ENCODE measurements at regions not wholly inside any gene's neighbourhood (a gene's known extent, or its start where the extent isn't known, plus 50 kb on each side); places are given as distances from the start of the nearest gene placed in this dataset.
A peak's percentile ranks its signal among the peaks of the same experiment; 100 is the strongest.

GRCh38 chr4:183763990-183764754, 105.1 kb downstream of the TRAPPC11 start:
- peak; percentile 1 for DNase-seq (ENCODE audit: low spot score)

- DNase-seq (ENCODE audit: low spot score) = no peak
Measured at GRCh38 chr4:183765251-183765911, 106.3 kb downstream of the TRAPPC11 start.

GRCh38 chr4:183766140-183766539, 107.0 kb downstream of the TRAPPC11 start:
- DNase-seq (ENCODE audit: low spot score) = no peak

DNA sequence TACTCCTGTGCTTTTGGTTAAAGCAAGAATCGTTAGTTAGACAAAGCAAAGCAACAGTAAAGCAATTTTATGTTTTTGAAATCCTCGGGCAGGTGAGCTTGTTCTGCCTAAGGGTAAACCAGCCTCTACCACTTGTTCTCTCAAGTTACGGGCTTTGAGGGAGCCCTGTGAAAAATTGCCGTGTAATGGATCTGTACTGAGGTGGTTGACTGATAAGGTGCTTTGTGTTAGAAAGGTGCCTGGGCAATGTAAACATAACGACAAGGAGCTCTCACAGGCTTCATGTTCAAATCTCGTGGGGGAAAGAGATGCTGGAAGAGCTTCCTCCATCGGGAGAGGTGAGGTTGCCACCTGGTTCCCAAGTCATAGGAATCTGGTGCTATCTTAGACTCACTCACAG, 111.8 kb downstream of the TRAPPC11 start:
- no peak for DNase-seq (ENCODE audit: low spot score)

- DNase-seq (ENCODE audit: low spot score) = no peak
Measured at GRCh38 chr4:183772361-183772760, 113.3 kb downstream of the TRAPPC11 start.

DNA sequence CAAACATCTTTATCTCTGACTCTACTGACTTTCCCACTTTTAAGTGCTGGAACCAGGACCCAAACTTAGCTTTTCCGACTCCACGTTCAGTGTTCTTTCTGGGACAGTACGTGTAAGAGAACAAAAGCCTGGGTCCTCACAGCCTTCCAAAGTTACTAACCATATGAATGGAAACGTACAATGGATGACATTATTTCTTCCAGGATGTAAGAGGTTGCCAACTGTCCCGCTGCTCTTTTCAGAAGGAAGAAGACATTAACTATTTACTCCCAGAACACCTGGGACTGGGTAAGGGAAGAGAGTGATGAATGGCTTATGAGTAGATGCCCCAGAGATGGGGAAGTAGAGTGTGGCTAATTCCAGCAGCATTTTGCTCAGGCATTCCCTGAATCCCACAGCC, 114.7 kb downstream of the TRAPPC11 start:
- no peak for DNase-seq (ENCODE audit: low spot score)

GRCh38 chr4:183783306-183783705, 121.8 kb upstream of the STOX2 start:
- no peak for DNase-seq (ENCODE audit: low spot score)

GRCh38 chr4:183783991-183784553, 121.0 kb upstream of the STOX2 start:
- DNase-seq (ENCODE audit: low spot score) = no peak

- no peak for DNase-seq (ENCODE audit: low spot score)
Measured at GRCh38 chr4:183788308-183788905, 116.7 kb upstream of the STOX2 start.

DNA sequence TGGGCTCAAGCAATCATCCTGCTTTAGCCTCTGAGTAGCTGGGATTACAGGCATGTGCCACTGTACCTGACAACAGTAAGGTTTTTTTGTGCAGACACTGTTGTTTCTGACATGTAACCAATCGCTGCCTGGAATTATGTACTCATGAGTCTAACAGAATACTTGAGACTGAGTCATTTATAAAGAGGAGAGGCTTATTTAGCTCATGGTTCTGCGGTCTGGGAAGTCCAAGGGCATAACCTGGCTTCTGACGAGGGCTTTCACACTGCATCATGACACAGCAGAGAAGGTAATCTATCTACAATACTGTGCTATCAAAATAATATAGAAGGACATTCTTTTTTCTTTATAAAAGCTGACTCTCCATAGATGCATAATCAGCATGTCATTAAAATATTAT, 115.5 kb upstream of the STOX2 start:
- DNase-seq (ENCODE audit: low spot score) = no peak

DNA sequence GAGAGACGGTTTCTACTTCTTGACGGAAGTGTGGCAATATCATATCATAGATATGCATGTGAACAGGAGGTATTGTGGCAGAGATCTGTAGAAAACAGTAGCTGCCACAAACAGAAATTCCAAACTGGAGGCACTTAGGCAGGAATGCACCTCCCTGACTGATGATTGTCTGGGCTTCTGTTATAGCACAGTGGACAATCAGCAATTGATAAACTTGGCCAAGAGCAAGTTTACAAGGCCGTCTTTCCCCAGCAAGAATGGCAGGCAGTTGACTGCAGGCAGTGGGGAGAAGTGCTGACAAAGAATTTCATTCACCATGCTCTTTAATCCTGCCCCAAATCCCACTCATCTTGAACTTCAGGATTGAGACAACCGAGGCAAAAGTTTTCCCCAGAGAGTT, 114.4 kb upstream of the STOX2 start:
- DNase-seq (ENCODE audit: low spot score) = no peak

DNA sequence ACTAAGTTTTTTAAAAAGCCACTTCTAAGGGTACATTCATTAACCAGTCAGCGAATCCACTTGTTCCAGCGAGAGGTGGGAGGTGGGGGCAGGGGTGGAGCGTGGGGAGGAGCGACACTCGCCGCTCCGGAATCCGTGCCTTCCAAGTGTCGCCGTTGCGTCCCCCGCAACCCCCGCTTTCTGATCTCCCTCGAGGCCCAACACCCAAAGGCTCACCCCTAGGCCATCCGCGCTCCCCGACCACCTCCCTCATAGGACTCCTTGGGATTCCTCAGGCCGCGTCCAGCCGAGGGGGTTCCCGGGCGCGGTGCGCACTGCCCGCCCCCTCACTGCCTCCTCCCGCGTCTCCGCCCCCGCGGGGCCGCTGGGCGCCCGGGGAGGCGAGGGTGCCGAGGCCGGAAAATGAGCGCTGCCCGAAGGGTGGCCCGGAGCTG, 108.1 kb upstream of the STOX2 start:
- no peak for DNase-seq (ENCODE audit: low spot score)

GRCh38 chr4:183797445-183798300, 107.4 kb upstream of the STOX2 start:
- no peak for DNase-seq (ENCODE audit: low spot score)

DNA sequence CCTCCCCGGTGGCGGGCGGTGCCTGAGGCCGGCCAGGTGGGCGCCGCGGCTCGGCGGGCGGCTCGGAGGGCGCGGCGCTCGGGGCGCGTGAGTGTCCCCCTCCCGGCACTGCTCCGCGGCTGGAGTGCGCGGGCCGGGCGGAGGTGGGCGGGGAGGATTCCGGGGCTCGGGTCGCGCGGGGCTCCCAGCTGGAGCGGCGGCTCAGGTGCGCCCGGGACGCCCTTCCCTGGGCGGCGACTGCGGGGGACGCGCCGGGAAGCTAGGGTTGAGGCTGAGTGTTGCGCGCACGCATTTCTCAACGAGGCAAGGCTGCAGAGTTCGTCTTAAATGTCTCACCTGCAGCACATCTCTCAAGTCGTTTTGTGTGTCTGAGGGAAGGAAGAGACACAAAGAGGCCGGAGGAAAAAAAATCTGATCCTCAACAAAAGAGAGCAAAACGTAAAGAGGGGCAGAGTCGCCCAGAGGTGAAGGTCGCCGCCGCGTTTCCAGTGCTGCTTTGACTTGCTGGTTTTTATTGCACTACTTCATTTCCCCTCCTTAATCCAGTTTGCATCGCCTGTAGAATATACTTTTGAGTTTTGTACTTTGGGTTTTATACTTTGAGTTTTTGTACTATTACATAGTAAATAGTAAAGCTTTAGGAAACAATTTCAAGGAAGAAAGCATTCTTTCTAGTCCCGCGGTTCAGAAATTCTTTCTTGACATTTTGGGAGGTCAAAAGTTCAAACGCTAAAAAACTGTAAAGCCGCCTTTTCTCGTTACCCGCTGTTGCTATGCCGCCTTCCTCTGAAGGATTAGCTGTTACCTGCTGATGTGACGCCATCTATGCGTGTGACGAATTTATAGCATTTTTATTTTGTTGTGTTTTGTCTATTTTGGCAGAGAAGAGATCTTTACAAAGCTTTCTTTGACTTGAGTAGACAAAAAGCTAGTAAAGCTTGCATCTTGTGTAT, 106.5 kb upstream of the STOX2 start:
- no peak for DNase-seq (ENCODE audit: low spot score)

DNA sequence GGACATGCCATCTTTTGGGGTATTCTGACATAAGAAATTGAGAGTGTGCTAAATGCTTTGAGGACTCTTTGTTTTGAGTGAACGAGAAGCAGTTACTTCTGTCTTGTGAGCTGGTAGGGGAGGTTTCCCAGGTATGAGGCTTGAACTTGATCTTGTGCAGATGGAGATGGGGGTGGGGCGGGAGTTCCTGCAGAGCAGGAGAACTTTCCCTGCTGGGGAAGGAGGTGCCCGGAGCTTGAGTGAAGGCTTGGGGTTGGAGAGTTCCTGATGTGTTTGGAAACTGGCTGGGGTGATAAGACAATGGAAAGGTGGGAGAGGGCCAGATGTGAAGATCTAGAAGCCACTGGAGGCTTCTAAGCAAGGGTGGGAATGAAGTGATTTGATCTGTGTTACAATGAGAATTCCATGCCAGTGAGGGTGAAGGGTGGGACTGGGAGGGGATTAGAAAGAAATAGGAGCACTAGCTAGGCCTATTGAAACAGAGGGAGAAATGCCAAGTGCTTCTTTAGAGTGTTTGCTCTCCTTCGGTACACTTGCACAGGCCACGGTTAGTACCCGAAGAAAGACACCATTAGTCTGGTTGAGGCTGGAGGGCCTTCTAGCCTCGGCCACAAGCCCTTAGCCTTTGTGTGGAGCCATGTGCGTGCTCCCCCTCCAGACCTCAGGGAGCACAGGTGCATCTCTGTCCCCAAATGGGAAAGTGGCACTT, 103.5 kb upstream of the STOX2 start:
- no peak for DNase-seq (ENCODE audit: low spot score)

DNA sequence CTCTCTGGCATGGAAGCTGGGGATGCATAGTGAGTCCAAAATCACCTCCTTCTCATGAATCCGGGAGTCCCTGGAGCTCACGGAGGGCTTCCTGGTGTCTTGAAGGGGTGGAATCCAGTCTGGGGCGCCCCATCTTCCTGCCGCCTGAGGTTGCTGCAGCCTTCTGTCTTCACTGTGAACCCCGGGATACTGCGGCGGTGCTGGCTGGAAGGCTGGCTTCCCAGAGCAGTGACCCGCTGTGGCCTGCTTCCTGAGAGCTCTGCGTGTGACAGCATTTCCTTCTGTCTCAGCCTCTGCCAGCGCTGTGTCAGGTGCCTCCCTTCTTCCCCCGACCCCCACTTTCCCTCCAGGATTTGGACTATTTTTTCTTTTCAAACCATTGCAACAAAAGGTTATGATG, 98.8 kb upstream of the STOX2 start:
- DNase-seq (ENCODE audit: low spot score) = no peak

- DNase-seq (ENCODE audit: low spot score) = no peak
Measured at GRCh38 chr4:183807420-183808096, 97.5 kb upstream of the STOX2 start.

DNA sequence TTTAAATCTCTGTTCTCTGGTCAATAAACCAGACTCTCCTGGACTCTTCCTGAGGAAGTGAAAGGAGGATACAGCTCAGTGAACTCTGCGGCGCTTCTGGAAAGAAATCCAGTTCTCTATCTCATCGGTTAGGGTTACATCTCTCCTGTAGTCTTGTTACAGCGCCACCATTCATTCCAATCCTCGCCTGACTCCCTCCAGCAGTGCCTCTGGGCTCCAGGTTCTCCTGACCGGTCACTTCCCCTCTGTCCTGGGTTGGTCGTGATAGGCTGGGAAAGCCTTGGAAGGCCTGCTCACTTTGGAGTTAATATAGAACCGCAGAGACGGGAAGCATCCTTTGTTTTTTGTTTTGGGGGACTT, 97.0 kb upstream of the STOX2 start:
- no peak for DNase-seq (ENCODE audit: low spot score)

DNA sequence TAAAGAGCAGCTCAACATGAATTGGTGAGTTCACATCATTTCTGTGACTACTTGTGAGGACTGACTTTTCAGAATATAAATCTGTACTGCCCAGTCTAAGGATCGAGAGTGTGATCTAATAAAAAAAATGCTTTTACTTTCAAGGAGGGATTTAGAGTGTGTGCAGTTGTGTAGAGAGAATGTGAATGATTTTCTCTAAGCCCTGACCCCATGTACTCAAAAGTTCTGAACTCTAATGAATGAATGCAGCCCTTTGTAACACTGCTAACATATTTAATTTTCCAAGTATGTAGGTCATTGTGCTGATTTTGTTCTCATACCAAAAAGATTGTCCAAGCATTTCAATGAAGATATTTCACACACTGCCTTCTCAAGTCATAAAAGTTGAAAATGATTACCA, 92.5 kb upstream of the STOX2 start:
- no peak for DNase-seq (ENCODE audit: low spot score)

- DNase-seq (ENCODE audit: low spot score) = no peak
Measured at GRCh38 chr4:183814461-183814860, 90.6 kb upstream of the STOX2 start.
